ENCODE measurements at regions not wholly inside any gene's neighbourhood (a gene's known extent, or its start where the extent isn't known, plus 50 kb on each side); places are given as distances from the start of the nearest gene placed in this dataset.
"Not testable (repeated sequence)": the region's sequence is repeated elsewhere in the genome, so short reads cannot be mapped to it uniquely, and the experiment has no call there.

DNA sequence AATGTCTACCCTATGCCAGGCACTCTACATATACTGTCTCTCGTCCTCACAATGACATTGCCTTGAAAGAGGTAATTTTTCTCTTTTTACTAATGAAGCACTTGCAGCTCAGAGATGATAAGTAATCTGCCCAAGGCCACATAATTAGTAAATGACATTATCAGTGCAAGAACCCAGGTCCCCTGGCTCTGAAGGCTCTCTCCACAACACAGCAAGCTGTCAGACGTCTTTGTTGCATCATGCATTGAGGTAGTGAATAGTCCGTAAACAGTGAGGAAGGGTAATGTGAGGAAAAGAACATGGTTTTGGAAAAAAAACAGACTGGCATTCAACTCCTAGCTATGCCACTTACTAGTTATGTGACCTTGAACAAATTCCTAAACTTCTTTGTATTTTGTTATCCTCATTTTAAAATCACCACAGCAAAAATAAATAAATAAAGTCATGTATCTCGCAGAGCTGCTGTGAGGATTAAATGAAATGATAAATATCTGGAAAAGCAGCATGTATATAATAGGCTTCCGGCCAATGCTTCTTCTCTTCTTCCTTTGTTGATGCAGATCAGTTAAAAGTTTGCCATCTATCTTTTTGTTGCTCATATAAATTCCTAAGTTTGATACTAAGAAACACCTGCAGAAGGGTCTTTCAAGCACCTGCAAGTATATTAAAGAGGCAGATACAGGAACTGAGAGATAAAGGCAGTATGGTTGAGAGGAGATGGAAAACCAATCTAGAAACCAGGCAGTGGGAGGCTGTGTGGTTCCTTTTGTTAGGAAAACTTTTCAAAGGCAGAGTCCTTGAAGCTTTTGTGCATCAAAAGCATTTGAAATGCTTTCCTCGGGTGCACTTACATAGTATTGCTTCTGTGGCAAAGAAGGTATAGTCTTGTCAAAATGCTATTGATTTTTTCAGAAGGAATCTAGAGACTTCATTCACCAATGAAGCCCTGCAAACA, 82.8 kb downstream of the BTG1 start:
- DNase-seq (ENCODE audit: low read depth in 2 of 3, low spot score in 2 of 3), result no peak

DNA sequence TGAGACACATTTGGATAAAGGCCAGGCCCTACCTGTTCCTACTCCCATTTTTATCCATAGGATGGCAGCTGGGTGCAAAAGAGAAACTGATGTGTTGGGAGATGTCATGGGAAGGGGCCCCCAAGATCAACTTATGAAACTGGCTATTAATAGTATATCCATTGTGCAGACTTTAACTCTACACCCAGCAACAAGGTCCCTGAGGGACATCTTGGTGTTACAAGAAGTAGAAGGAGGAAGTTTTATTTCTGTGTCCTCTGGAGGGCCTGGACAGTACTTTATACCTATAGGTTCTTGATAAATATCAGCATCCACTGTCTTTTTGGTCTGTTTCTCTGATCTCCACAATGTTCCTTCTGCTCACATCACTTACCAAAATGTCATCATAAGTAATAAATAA, 84.6 kb downstream of the BTG1 start:
- no peak for DNase-seq (ENCODE audit: low read depth in 2 of 3, low spot score in 2 of 3)

DNA sequence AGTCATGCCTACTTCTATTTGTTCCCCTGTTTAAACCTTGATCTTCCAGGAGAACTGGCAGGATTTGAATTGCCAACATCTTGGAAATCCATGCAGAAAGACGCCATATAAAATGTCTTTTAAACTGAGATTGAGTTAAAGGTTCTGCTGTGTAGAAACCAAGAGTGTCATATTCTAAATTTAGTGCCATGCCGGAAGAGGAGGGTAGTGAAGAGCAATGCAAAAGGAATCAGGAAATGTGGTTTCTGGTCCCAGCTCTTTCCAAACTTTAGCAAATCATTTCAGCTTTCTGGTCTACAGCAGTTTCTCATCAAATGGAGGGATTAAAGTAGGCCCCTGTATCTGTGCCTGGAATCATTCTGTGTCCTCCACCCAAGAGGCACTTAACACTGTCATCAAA, 85.7 kb downstream of the BTG1 start:
- no peak for DNase-seq (ENCODE audit: low read depth in 2 of 3, low spot score in 2 of 3)

DNA sequence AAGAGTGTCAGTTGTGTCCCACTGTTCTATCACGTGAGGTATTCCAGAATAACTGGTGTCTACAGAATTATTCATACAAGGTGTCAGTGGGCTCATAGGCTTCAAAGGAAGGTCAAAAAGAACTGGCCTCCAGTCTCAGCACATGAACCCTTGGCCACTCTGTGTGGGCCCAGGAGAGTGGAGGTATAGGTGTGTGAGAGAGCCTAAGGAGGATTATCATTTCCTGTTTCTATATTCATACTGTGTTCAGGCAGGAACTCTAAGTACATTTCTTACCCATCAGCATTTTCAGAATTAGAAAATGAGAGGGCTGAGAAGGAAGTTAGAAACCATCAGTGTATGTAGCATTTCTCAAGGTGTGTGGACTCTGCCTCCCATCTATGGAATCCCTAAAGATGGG, 87.0 kb downstream of the BTG1 start:
- no peak for DNase-seq (ENCODE audit: low read depth in 2 of 3, low spot score in 2 of 3)

DNA sequence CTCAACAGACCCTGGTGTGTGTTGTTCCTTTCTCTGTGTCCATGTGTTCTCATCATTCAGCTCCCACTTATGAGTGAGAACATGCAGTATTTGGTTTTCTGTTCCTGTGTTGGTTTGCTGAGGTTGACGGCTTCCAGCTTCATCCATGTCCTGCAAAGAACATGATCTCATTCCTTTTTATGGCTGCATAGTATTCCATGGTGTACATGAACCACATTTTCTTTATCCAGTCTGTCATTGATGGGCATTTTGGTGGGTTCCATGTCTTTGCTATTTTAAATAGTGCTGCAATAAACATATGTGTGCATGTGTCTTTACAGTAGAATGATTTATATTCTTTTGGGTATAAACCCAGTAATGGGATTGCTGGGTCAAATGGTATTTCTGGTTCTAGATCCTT, 88.9 kb downstream of the BTG1 start:
- not testable (repeated sequence) for DNase-seq (ENCODE audit: low read depth in 2 of 3, low spot score in 2 of 3)

DNA sequence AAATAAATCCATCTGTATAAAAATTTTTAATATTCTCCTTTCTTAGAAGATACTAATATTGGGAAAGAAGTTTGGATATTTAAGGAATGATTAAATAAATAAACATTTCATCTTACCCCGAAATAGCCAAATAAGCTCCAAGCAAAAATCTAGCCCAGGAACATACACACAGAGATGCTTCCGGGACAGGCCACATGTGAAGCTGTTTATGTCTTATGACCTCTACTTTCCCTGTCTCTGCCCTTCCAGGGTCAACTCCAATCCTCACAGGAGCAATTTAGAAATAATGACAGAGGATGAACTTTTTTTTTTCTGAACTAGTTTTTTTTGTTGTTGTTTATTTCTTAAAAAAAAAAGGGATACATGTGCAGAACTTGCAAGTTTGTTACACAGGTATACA, 89.4 kb downstream of the BTG1 start:
- no peak for DNase-seq (ENCODE audit: low read depth in 2 of 3, low spot score in 2 of 3)

DNA sequence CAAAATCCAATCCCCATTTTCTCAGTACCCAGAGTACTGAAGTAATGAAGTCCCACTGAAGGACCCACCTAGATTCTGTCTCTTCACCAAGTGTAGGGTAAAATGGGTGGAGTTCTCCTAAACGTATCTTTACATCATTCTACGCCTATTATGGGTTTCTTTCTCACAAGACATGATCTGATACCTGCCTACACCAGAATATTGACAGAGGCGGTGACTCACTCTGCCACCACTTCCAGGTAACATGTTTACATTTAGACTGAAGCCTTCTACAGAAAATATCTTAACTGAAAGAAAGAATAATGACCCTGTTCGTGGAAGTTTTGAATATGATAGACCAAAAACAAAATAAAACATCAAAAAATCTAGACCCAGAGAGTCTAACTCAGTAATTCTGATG, 89.8 kb downstream of the BTG1 start:
- no peak for DNase-seq (ENCODE audit: low read depth in 2 of 3, low spot score in 2 of 3)

DNA sequence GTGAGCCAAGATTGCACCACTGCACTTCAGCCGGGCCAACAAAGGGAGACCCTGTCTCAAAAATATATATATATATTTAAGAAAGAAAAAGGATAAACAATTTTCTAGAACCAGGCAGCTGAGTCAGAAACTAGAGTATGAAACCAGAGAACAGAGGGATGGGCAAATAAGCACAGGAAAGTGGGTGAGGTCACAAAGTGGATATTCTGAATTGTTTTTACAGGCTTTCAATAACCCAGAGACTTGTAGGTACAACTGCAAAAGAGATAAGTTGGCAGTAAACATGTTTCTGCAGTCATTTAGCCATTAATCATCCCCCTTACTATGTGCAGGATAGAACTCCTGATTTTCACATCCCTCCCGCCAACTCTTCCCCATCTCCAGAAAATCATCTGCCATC, 94.2 kb downstream of the BTG1 start:
- DNase-seq (ENCODE audit: low read depth in 2 of 3, low spot score in 2 of 3), result no peak

DNA sequence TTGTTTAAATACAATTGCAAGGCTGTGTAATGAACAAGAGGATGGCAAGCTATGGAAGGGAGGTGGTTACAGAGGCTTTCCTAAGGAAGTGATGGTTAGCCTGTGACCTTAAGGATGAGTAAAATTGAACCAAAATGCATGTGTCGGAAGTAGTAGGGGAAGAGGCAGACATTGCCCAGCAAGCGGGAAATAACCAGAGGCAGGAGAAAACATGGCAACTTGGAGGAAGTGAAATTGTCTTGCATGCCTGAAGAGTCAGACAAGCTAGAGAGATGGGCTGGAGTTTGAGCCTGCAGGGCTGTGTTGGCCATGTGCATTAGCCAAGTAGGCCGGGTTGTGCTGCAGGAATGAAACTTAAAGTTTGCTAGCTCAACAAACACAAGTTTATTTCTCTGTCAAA, 96.2 kb downstream of the BTG1 start:
- no peak for DNase-seq (ENCODE audit: low read depth in 2 of 3, low spot score in 2 of 3)

DNA sequence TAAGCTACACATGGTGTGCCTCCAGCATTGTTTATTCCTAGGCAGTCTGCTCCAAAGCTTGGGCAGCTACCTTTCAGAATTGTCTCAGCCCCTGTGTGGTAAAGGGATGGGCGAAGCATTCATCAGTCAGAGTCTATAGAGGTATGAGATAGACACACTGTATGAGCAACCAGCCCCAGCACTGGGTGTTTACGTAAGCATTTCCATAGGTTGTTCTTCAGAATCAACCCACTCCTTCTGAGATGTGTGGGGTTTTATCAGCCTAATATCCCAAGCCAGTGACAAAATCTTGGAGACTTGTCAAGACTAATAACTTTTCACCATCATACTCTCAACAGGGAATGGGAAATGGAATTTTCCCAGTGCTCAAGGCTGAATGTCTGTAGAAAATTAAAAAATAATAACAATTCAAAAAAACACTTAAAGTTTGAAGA, 98.2 kb downstream of the BTG1 start:
- DNase-seq (ENCODE audit: low read depth in 2 of 3, low spot score in 2 of 3), result no peak

DNA sequence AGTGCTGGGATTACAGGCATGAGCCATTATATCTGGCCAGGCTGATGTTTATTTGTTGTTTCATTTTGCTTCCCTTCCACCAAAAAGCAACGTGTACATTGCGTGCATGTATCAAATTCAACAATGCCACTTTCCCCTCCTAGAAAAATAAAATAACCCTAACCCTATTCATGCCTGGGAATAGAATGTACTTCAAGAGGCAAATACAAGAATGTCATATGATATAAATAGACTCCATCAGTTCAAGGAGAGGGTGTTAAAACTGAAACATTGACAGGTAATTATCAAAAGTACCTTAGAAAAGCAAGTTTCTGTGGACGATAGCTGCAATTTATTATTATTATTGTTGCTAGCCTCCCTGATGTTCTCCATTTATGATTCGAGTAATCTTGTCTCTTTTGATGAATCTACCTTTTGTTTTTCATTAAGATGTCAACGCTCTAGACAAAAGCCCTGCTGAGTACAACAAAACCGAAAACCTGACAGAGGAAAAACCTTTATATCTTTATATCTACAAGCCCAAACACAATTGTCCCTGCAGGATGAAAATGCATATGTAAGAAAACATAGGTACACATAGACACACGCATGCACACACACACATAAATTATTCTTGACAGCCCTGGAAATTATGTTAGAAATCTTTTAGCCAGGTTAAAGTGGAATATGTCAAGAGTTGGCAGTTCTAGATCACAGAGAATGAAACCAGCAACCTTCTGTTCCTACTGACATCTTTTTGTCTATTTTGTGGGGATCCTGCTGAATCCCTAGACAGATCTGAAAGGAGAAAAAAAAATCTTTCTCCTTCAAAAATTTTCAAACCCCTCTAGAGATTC, 98.9 kb downstream of the BTG1 start:
- DNase-seq (ENCODE audit: low read depth in 2 of 3, low spot score in 2 of 3), result no peak

DNA sequence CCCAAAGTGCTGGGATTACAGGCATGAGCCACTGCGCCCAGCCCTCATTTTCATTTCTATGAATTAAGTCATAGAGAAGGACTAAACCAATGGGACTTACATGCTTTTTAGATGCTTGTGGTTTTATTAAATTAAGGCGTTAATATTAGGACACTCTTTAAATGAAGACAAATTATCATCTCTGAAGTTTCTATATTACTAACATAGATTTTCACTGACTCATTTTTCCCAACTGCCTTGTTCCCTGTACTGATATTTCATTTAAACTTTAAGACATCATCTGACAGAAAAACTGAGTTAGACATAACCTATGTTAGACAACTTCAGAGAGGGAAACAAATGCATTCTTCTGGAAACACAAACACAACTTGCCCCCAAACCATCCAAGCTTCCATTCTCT, 99.8 kb downstream of the BTG1 start:
- no peak for DNase-seq (ENCODE audit: low read depth in 2 of 3, low spot score in 2 of 3)

DNA sequence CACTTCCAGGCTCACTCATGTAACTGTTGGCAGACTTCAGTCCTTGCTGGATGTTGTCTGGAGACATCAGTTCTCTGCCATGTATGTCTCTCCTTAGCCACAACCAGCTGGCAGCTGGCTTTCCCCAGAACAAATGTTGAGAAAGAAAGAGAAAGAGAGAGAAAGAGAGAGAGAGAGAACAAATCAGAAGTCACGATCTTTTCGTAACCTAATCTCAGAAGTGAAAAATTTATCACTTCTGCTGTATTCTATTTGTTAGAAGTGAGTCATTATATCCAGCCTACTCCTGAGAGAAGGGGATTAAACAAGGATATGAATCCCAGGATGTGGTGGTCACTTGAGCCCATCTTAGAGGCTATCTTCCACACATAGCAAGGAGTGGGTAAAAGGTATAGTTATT, 101.2 kb downstream of the BTG1 start:
- DNase-seq (ENCODE audit: low read depth in 2 of 3, low spot score in 2 of 3), result no peak

DNA sequence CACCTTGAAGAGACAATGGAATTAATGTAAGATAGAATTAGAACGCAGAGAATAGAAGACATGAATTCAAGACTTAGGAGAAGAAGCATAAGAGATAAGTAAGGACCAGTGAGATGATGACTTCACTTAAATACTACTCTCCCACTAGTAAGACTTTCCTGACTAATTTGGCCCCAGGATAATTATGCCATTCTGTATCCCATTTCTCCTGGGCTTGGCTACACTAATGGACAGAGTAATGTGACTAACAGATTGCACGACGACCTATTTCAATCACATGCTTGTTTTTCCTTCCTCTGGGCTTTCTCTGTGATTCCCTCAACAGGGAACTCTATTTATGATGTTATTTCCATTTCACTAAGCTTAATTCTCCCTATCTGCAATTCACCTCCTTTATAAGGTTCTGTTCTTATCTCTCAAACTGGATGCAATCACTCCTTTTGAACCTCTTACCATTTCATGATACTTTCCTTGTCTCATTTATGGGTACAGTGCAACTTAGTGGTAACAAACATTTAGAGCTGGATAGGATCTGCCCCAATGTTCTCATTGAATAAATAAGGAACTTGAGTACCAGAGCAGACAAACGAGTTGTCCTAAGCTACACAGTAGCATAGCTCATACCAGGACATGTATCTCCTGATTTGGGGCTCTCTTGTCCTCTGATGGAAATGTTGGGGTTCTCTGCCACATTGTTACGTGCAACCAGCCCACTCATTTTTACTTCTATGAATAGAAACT, 102.7 kb downstream of the BTG1 start:
- no peak for DNase-seq (ENCODE audit: low read depth in 2 of 3, low spot score in 2 of 3)

DNA sequence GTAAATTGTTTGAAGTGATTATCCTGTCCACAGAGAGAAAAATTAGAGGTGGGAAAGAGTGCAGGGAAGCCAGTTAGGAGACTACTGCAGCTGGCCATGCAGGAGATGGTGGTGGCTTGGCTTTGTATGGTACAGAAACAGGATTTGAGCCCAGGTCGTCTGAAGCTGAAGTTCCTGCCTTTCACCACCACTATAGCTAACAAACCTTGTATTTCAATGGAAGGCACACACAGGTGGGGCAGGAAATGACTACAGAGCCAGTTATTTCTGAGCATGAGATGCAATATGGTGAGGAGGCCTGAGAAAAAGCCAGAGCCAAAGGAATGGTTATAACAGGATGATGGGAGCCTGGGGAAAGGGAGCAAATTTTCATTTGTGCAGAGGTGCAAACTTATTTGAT, 103.9 kb downstream of the BTG1 start:
- DNase-seq (ENCODE audit: low read depth in 2 of 3, low spot score in 2 of 3), result no peak

DNA sequence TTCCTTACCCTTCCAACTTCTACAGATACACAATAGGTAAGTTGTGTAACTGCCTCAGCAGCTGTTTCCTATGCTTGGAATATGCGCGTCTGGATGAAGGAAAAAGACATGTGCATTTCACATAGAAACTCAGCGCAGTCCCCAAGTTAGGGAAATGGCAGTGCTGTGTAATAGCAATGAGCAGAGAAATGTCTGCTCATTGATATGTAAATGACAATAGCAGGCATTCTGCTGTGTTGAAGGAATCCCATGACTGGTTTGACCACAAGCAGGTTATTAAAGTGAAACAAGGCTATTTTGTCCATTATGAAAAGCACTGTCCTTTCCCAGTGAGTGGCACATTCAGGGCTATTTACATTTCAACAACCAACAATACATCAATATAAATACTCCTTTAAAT, 106.6 kb downstream of the BTG1 start:
- DNase-seq (ENCODE audit: low read depth in 2 of 3, low spot score in 2 of 3), result no peak

DNA sequence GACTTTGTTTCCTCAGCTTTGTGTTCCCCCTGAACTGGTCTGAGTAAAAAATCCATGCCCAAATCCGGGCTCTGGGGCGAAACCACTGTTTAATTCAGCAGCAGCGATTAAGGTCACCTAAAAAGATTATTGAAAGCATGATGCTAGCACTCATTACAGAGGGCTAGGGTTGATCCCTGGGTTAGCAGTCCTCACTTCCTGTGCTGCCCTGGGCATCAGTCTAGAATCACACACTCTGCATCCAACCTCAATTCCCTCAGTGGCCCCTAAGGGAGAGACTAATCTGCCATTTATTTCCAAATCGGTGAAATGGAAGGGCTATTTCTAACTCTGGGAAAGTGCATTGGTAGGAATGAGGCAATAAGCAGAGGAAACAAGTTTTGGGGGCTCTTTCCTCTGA, 107.2 kb downstream of the BTG1 start:
- DNase-seq (ENCODE audit: low read depth in 2 of 3, low spot score in 2 of 3), result no peak

DNA sequence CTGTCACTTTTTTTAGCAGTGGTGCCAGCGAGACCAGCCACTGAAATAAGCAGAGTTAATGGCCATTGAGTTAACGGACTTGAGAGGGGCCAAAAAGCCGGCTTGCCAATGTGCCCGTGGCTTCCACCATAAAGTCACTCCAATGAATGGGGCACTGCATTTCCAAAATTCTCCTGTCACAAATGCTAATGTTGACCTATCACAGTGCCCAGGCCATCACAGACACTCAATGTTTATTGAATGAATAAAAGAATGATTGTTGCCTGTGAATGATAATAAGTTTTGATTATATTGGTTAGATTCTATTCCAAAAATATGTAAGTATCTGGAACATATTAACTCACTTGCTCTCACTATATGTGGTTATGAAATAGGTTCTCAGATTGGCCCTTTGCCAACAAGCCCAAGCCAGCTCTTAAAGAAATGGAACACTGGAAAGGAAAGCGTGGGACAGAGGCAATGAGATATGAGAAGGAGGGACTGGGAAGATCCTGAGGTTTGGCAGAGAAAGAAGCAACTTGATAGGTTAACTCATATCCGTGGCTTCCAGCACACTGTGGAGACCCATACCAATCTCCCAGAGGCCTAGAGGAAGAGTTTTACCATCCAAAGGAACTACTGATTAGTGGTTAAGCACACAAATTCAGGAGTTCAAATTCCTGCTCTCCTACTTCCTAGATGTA, 108.7 kb downstream of the BTG1 start:
- DNase-seq (ENCODE audit: low read depth in 2 of 3, low spot score in 2 of 3), result no peak

DNA sequence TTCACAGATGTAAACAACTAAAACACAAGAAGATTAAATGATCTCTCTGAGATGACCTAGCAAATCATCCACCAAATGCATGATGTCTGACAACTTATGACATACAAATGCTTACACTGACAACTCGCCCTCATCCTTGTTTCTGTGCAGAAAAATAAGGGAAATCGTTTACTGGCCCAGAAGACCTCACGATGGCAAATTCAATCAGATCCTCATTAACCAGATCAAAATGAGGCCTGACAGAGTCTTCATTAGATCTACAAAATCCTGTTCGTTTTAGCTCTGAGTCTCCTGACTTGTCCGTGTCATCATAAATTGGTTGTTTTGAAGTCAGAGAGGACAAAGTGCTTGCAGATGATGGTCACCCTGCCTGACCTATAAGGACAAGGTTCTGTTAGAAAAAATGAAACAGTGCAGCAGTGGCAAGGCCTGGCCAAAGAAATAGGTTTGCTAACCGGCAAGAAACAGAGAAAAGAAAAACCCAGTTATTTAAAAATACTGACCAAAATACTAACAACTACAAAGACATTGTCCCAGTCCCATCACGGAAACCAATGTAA, 109.5 kb downstream of the BTG1 start:
- no peak for DNase-seq (ENCODE audit: low read depth in 2 of 3, low spot score in 2 of 3)

DNA sequence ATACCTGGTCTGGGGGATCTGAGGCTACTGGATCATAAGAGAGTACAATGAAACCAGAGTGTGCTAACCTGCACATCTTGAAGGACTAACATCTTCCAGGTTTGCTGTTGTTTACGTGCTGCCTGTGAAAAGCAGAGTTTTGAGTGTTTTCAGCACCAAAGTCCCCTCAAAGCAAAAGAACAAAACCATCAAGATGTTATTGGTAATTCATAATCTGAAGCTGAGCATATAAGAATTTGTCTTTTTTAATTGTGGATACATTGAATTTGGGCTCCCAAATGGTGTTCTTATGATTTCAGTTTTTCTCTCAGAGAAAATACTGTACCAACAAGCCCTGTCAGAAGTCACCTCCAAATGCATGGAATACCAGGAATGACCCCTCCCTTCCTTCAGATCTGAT, 110.2 kb downstream of the BTG1 start:
- DNase-seq (ENCODE audit: low read depth in 2 of 3, low spot score in 2 of 3), result no peak
